ENCODE measurements at regions not wholly inside any gene's neighbourhood (a gene's known extent, or its start where the extent isn't known, plus 50 kb on each side); places are given as distances from the start of the nearest gene placed in this dataset.

- H3K27ac ChIP-seq: no peak overlapping the region
- no peak overlapping the region for H3K4me3 ChIP-seq
- no peaks in the 10 kb centered on the region for H3K36me3 ChIP-seq
- no peaks in the 10 kb centered on the region for H3K27me3 ChIP-seq
- H3K9me3 ChIP-seq: no peaks in the 10 kb centered on the region
- no peaks in the 10 kb centered on the region for H3K4me1 ChIP-seq
- intact Hi-C loops (cut with DNase I): no loop called here
- ATAC-seq (no peak), DNase-seq (no peak)
- no peak for TF ChIP-seq CTCF (IDR thresholded peaks at IDR 0.05)
These were observed 85.0 kb upstream of the ARHGEF7 start for GRCh38 chr13:111029957-111030609.

GRCh38 chr13:111027458-111028439, 87.4 kb upstream of the ARHGEF7 start:
- DNase-seq: no peak
- no peaks in the 10 kb centered on the region for H3K36me3 ChIP-seq
- H3K4me1 ChIP-seq: no peaks in the 10 kb centered on the region
- H3K27ac ChIP-seq: no peak overlapping the region
- H3K4me3 ChIP-seq: no peak overlapping the region
- intact Hi-C loops (cut with DNase I): no loop called here
- TF ChIP-seq CTCF (IDR thresholded peaks at IDR 0.05): no peak
- H3K9me3 ChIP-seq: no peaks in the 10 kb centered on the region
- peaks cover 4% of the 10 kb centered on the region for H3K27me3 ChIP-seq
- ATAC-seq: peak; percentile 43

- H3K4me1 ChIP-seq: no peaks in the 10 kb centered on the region
- ATAC-seq: no peak
- TF ChIP-seq CTCF (IDR thresholded peaks at IDR 0.05): no peak
- H3K4me3 ChIP-seq: no peak overlapping the region
- no peak for DNase-seq
- peaks cover 17% of the 10 kb centered on the region for H3K9me3 ChIP-seq
- intact Hi-C loops (cut with DNase I): no loop called here
- H3K27ac ChIP-seq: no peak overlapping the region
- H3K27me3 ChIP-seq: peaks cover 4% of the 10 kb centered on the region
- no peaks in the 10 kb centered on the region for H3K36me3 ChIP-seq
These were observed 89.8 kb upstream of the ARHGEF7 start for GRCh38 chr13:111025310-111025709.

GRCh38 chr13:111022886-111023285, 92.2 kb upstream of the ARHGEF7 start:
- intact Hi-C loops (cut with DNase I): no loop called here
- Histone ChIP-seq H3K9me3 (peaks cover 17% of the 10 kb centered on the region), H3K27me3 (peaks cover 4% of the 10 kb centered on the region), H3K27ac (no peak overlapping the region), H3K4me1 (no peaks in the 10 kb centered on the region), H3K4me3 (no peak overlapping the region), H3K36me3 (no peaks in the 10 kb centered on the region)
- no peak for ATAC-seq
- DNase-seq: no peak
- TF ChIP-seq CTCF (IDR thresholded peaks at IDR 0.05): no peak

- Histone ChIP-seq H3K27me3 (peaks cover 4% of the 10 kb centered on the region), H3K36me3 (no peaks in the 10 kb centered on the region), H3K4me3 (no peak overlapping the region), H3K27ac (no peak overlapping the region), H3K9me3 (peaks cover 17% of the 10 kb centered on the region), H3K4me1 (no peaks in the 10 kb centered on the region)
- DNase-seq (no peak), ATAC-seq (no peak)
- intact Hi-C loops (cut with DNase I): no loop called here
- TF ChIP-seq CTCF (IDR thresholded peaks at IDR 0.05): no peak
These were observed 92.9 kb upstream of the ARHGEF7 start for GRCh38 chr13:111022241-111022640.
